ENCODE measurements at regions not wholly inside any gene's neighbourhood (a gene's known extent, or its start where the extent isn't known, plus 50 kb on each side); places are given as distances from the start of the nearest gene placed in this dataset.

DNA sequence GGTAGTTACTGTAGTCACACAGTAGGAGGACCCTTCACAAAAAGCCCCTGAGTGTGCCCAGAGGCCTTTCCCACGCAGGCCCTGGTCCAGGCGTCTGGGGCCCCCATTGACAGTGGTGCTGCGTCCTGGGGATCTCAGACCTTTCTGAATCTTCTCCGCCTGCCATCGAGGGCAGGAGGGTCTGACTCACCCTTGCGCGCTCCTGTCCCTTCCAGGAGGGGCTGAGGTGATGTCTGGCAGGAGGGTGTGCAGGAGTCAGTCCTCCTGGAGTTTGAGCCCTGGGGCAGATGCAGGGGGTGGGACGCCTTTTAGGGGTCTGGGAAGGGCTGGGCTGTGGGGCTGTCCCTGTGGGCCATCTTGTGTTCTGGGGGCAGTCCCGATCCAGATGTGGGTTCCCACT, 386.8 kb downstream of the TMEM121 start:
- TF ChIP-seq, protein P1, sequence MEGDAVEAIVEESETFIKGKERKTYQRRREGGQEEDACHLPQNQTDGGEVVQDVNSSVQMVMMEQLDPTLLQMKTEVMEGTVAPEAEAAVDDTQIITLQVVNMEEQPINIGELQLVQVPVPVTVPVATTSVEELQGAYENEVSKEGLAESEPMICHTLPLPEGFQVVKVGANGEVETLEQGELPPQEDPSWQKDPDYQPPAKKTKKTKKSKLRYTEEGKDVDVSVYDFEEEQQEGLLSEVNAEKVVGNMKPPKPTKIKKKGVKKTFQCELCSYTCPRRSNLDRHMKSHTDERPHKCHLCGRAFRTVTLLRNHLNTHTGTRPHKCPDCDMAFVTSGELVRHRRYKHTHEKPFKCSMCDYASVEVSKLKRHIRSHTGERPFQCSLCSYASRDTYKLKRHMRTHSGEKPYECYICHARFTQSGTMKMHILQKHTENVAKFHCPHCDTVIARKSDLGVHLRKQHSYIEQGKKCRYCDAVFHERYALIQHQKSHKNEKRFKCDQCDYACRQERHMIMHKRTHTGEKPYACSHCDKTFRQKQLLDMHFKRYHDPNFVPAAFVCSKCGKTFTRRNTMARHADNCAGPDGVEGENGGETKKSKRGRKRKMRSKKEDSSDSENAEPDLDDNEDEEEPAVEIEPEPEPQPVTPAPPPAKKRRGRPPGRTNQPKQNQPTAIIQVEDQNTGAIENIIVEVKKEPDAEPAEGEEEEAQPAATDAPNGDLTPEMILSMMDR (IDR thresholded peaks at IDR 0.05) = no peak
- TF ChIP-seq EP300 (IDR thresholded peaks at IDR 0.05) (no peak), POLR2AphosphoS5 (IDR thresholded peaks at IDR 0.05) (no peak), POLR2A (IDR thresholded peaks at IDR 0.05) (no peak)
